Central memory CD8-positive, alpha-beta T cell (primary cell): ENCODE measurements at regions not wholly inside any gene's neighbourhood (a gene's known extent, or its start where the extent isn't known, plus 50 kb on each side); places are given as distances from the start of the nearest gene placed in this dataset.

Experiments
- ATAC-seq: fragments of 150-1000 bp; cut with Tn5 transposase; replicated peaks from 2 replicates; pipeline ENCODE4 v1.10.0; 2022; ENCODE audit warnings: mild to moderate bottlenecking, moderate FRiP score, moderate number of reproducible peaks; ENCODE audit not compliant: poor library complexity, severe bottlenecking; ENCODE audit errors: extremely low read depth
- DNase-seq, 2 donors: peaks; one replicate each; pipeline ENCODE4 v3.0.0; 2021; ENCODE audit warnings: low spot score in 2 of 2
- H3K27ac Mint-ChIP-seq: one replicate; pipeline ENCODE4 v1.8.0; 2022; ENCODE audit warnings: low read depth, mild to moderate bottlenecking, moderate library complexity, mixed read lengths
- H3K27me3 Mint-ChIP-seq: one replicate; pipeline ENCODE4 v1.8.0; 2022; ENCODE audit warnings: mixed read lengths
- H3K36me3 Mint-ChIP-seq: one replicate; pipeline ENCODE4 v1.8.0; 2022; ENCODE audit warnings: mild to moderate bottlenecking, moderate library complexity, mixed read lengths; ENCODE audit not compliant: insufficient read depth
- H3K4me1 Mint-ChIP-seq: one replicate; pipeline ENCODE4 v1.8.0; 2022; ENCODE audit warnings: mixed read lengths
- H3K4me3 Mint-ChIP-seq: one replicate; pipeline ENCODE4 v1.8.0; 2022; ENCODE audit warnings: mild to moderate bottlenecking, moderate library complexity, mixed read lengths
- H3K9me3 Mint-ChIP-seq: one replicate; pipeline ENCODE4 v1.8.0; 2022; ENCODE audit warnings: mixed read lengths

DNA sequence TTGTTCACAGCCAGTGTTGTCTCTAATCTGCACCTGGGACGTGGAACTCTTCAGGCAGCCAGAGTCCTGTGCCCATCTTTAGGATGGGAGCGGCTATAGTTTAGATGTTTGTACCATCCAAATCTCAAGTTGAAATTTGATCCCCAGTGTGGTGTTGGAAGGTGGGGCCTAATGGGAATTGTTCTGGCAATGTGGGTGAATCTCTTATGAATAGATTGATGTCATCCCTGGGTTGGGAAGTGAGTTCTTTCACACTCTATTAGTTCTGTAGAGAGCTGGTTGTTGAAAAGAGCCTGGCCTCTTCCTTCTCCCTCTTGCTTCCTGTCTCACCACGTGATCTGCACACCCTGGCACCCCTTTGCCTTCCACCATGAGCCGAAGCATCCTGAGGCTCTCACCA lies 300.9 kb downstream of the TXNL1 start:
- Mint-ChIP-seq H3K27me3 (no peaks in the 10 kb centered on the region), H3K4me3 (no peak overlapping the region), H3K36me3 (no peaks in the 10 kb centered on the region), H3K4me1 (no peaks in the 10 kb centered on the region), H3K9me3 (peaks cover 14% of the 10 kb centered on the region), H3K27ac (no peak overlapping the region)
- ATAC-seq (no peak), DNase-seq (no peak)

DNA sequence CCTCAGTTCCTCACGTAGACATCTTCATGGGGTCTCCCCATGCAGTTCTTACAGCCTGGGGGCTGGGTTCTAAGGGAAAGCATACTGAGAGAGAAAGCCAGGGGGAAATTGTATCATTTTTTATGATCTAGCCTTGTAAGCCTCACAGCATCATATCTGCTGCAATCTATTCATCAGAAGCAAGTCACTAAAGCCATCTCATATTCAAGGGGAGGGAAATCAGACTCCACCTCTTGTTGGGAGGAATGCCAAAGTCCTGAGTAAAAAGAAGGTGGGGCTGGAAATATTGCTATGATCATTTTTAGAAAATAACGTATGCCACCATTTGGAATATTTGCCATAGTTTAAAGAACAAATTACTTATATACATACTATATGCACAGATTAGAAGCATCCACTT lies 304.6 kb downstream of the TXNL1 start:
- H3K27me3 Mint-ChIP-seq, result no peaks in the 10 kb centered on the region
- ATAC-seq, result no peak
- H3K4me1 Mint-ChIP-seq, result no peaks in the 10 kb centered on the region
- H3K27ac Mint-ChIP-seq, result no peak overlapping the region
- no peaks in the 10 kb centered on the region for H3K9me3 Mint-ChIP-seq
- H3K36me3 Mint-ChIP-seq, result no peaks in the 10 kb centered on the region
- DNase-seq, result no peak
- H3K4me3 Mint-ChIP-seq, result no peak overlapping the region

DNA sequence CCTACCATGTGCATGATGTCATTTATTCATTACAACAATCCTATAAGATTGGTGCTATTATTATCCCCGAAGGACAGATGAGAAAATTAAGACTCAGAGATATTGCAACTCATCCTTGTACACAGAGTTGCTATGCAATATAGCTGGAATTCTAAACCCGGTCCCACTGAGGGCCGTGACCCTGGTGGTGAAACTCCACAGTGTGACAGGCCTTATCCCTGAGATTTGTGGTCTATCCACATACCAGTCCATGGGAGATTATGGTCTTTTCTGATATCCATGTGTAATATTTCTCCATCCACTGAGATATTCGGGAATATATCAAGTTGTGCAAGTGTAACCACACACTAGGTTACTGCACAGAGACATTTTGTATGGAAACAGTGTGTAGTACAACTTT lies 305.2 kb downstream of the TXNL1 start:
- no peak for ATAC-seq
- no peaks in the 10 kb centered on the region for H3K36me3 Mint-ChIP-seq
- H3K27me3 Mint-ChIP-seq, result no peaks in the 10 kb centered on the region
- DNase-seq, result no peak
- no peaks in the 10 kb centered on the region for H3K4me1 Mint-ChIP-seq
- no peak overlapping the region for H3K27ac Mint-ChIP-seq
- no peaks in the 10 kb centered on the region for H3K9me3 Mint-ChIP-seq
- H3K4me3 Mint-ChIP-seq, result no peak overlapping the region

DNA sequence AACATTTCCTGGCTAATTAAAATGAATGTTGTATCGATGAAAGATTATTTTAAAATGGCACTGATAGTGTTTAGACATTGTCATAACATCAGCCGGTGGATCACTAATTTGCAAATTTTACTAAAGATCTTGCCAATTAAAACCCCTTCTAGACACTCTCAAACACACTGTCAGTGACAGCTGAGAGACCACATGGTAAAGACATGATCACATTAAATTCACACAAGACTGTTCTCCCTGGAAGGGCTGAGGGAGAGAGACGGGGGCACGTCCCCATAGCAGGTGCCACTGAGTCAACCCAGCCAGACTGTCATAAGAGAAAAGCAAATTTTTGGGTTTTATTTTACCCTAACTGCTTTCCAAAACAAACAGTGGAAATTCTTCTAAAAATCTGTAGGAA lies 306.0 kb downstream of the TXNL1 start:
- no peak for ATAC-seq
- H3K4me3 Mint-ChIP-seq, result no peak overlapping the region
- H3K36me3 Mint-ChIP-seq, result no peaks in the 10 kb centered on the region
- no peaks in the 10 kb centered on the region for H3K4me1 Mint-ChIP-seq
- no peak overlapping the region for H3K27ac Mint-ChIP-seq
- DNase-seq, result no peak
- H3K27me3 Mint-ChIP-seq, result no peaks in the 10 kb centered on the region
- no peaks in the 10 kb centered on the region for H3K9me3 Mint-ChIP-seq

DNA sequence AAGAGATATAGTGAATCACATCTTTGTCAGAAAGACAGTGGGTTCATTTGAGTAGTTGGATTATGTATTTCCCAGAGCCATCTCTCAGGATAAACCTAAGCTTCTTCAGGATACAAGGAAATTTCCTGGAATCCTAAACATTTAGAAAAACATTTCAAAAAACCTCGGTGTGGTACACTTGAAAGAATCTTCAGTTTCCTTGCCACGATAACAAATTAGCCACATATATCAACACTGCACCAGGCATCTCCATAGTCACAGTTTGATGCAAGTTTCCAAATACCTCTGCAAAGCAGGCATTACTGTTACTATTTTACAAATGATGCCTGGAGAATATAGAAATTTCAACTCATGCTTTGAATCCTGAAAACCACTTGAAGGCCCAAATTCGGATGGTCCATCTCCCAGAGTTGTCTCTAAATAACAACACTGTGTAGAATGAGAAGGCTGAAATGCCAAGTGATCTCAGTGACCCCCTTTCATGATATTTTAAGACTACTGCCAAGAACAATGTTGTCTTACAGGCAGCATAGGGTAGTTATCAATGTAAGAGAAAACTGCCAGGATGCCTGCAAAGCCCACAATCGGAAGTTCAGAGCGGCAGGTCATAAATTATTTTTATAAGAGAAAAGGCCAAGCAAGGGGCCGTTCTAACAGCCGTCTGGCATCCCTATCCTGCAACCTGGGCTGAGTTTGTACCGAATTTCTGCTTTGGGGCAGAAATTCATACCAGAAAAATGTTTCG lies 307.9 kb downstream of the TXNL1 start:
- DNase-seq (no peak), ATAC-seq (no peak)
- H3K27ac Mint-ChIP-seq, result no peak overlapping the region
- no peaks in the 10 kb centered on the region for H3K36me3 Mint-ChIP-seq
- H3K27me3 Mint-ChIP-seq, result no peaks in the 10 kb centered on the region
- no peak overlapping the region for H3K4me3 Mint-ChIP-seq
- H3K4me1 Mint-ChIP-seq, result no peaks in the 10 kb centered on the region
- H3K9me3 Mint-ChIP-seq, result no peaks in the 10 kb centered on the region

DNA sequence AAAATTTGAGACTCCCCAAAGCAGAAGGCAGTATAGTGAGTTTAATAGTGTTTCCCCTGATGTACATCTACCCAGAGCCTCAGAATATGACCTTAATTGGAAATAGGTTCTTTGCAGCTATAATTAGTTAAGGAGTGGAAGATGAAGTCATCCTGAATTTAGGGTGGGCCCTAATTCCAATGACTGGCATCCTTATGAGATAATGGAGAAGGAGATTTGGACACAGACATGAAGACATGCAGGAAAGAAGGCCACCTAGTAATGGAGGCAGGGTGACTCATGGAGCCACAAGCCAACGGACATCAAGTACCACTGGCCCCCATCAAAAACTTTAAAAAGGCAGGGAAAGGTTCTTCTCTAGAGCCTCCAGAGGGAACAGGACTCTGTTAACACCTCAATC lies 308.9 kb downstream of the TXNL1 start:
- H3K9me3 Mint-ChIP-seq, result no peaks in the 10 kb centered on the region
- no peak overlapping the region for H3K4me3 Mint-ChIP-seq
- H3K27me3 Mint-ChIP-seq, result no peaks in the 10 kb centered on the region
- ATAC-seq (no peak), DNase-seq (no peak)
- H3K27ac Mint-ChIP-seq, result no peak overlapping the region
- no peaks in the 10 kb centered on the region for H3K36me3 Mint-ChIP-seq
- H3K4me1 Mint-ChIP-seq, result no peaks in the 10 kb centered on the region

DNA sequence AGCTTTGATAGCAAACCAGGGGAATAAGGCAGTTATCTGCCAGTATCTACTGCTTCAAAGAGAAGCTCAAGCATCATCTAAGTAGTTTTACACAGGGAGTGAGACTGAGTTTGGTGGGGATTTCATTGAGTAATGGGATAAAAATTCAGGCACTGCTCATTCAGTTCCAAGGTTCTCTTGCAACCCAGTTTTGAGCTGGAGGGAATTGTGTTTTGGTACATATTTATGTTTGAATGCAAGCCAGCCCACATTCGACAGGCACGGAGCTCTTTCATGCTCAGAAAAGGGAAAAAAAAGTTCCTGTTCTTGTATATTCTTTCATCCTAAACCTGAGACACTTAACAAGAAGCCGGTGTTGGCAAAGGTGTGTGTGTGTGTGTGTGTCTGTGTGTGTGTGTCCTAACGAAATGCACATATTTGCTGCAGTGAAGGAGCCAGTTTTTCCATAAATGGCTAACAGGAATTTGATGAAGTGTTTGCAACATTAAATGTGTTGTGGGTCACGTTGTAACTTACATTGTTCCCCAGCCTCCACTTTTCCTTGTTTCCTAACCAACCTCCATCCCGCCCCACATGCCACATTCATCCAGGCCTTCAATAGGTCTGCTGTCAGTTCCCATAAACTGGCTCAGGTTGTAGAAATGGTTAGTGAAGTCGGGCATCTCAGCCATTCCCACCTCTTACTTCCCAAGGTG lies 311.1 kb downstream of the TXNL1 start:
- H3K4me3 Mint-ChIP-seq, result no peak overlapping the region
- H3K4me1 Mint-ChIP-seq, result no peaks in the 10 kb centered on the region
- no peaks in the 10 kb centered on the region for H3K36me3 Mint-ChIP-seq
- no peaks in the 10 kb centered on the region for H3K27me3 Mint-ChIP-seq
- ATAC-seq, result no peak
- no peak overlapping the region for H3K27ac Mint-ChIP-seq
- no peak for DNase-seq
- H3K9me3 Mint-ChIP-seq, result no peaks in the 10 kb centered on the region

DNA sequence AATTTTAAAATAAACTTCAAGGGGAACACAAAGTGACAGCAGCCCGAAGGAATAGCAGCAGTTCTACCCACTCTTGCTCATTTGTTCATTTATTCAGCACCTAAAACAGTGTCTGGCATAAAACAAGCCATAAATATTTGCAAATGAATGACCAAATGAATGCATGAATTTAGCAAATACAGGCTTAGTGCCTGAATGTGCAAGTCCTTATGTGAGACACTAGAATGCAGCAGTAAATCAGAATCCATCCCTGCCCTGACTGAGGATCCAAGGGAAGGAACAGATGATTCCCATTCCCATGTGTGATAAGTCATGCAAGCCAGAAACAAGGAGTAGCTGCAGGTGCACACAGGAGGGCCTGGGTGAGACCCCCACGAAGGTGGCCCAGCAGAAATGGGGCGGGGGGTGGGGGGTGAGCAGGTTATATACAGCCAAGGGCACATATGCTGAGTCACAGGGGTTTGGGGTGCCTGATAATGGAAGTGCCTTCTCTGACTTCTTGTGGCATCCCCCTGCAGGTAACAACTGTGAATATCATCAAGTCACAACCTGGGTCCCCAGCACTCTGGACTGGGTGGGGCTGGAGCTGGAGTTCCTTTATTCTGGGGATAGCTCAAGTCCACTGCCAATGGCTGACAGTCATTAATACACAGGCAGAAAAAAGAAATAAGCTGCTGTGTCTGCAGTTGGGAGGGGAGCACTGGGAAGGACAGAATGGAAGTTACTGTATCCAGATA lies 311.9 kb downstream of the TXNL1 start:
- Mint-ChIP-seq H3K9me3 (no peaks in the 10 kb centered on the region), H3K4me3 (no peak overlapping the region), H3K27ac (no peak overlapping the region), H3K4me1 (no peaks in the 10 kb centered on the region), H3K27me3 (no peaks in the 10 kb centered on the region), H3K36me3 (no peaks in the 10 kb centered on the region)
- ATAC-seq (no peak), DNase-seq (no peak)

DNA sequence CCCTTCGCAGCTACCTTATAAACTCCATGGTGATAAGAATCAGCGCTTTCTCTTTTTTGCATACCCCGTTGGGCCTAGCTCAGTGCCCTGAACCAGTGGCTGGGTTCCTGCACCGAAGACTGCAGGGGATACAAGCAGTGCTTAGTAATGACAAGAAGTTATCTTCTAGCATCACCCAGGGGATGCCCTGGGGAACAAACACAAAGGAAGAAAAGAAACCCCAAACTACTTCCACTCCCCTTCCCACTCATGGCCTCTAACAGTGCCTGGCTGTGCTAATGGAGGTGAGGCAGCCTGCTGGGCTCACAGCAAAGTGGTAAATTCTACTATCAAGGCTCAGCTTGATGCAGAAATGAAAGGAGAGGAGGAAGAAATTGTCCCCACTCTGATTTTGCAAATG lies 314.7 kb downstream of the TXNL1 start:
- Mint-ChIP-seq H3K4me3 (no peak overlapping the region), H3K9me3 (no peaks in the 10 kb centered on the region), H3K36me3 (no peaks in the 10 kb centered on the region), H3K27ac (no peak overlapping the region), H3K27me3 (peaks cover under 1% of the 10 kb centered on the region), H3K4me1 (no peaks in the 10 kb centered on the region)
- ATAC-seq (no peak), DNase-seq (no peak)

DNA sequence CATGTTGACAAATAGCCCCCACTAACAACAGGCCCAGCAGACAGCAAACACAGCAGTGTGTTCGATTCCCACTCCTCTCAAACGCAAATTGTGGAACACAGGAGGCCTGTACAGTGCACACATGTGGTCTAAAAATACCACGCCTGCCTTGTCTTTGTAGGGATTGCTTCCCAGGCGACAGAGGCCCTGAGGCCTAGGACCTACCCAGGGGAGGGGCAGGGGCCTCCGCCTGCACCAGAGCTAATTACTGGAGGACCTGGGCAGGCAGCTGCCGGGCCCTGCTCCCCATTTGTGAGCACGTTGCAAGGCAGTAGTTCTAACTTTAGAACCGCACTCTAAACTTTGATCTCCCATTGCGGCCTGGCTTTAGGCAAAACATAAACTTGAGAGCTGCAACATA lies 316.0 kb downstream of the TXNL1 start:
- Mint-ChIP-seq H3K4me1 (no peaks in the 10 kb centered on the region), H3K36me3 (no peaks in the 10 kb centered on the region), H3K27me3 (peaks cover 8% of the 10 kb centered on the region), H3K4me3 (no peak overlapping the region), H3K9me3 (no peaks in the 10 kb centered on the region), H3K27ac (no peak overlapping the region)
- no peak for ATAC-seq
- DNase-seq, result no peak

DNA sequence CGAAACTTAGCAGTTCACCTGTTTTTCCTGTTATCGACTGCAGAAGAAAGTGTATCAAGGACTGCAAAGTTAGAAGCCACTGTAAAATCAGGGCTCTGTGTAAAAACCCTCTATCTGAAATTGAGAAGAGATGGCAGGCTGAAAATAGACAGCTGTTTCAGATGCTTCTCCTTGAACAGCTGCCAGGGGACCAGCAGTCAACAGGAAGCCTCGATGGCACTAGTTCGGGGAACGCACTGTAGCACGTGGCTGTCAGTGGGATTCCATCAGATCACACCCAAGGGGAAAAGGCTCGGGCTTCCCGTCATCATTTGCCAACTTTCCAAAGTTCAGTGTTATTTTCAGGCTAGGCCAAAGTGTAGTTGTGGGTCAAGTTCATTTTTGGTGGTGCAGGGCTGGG lies 316.9 kb downstream of the TXNL1 start:
- Mint-ChIP-seq H3K27ac (no peak overlapping the region), H3K27me3 (peaks cover 8% of the 10 kb centered on the region), H3K4me3 (no peak overlapping the region), H3K36me3 (no peaks in the 10 kb centered on the region), H3K9me3 (no peaks in the 10 kb centered on the region), H3K4me1 (no peaks in the 10 kb centered on the region)
- ATAC-seq (no peak), DNase-seq (no peak)

DNA sequence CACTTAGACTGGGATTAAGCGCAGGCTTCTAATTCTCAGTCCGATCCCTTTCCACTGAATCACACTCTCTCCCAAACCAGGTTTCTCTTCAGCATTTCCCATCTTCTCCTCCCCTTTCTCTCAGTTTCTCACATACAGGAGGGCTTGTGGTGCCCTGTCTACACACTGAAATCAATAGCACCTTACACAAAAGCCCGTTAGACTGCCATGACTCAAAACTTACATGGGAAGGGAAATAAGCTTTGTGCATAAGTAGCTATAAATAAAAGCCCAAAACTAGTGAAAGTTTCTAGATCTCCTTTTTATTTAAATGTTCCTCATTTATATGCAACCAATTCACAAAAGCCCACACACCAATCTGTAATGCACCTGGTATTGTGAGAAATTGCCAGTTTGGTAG lies 318.4 kb downstream of the TXNL1 start:
- no peak overlapping the region for H3K4me3 Mint-ChIP-seq
- no peaks in the 10 kb centered on the region for H3K36me3 Mint-ChIP-seq
- no peak overlapping the region for H3K27ac Mint-ChIP-seq

DNA sequence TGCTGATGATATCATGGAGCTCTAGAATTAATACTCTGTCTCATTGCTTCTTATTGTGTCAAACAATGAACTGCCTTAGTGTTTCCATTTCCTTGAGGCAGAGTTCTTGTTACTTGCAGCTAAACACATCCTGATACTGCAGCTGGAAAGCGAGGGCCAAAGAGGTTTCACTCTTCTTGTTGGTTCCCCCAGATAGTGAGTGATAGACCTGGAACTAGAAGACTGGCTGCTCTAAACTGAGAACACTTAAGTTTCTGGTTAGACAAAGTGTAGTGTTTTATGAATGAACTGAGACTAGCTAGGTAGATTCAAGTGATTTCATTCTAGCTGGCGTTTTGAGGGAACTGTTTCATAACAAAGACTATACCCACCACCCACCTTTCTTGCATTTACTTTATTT lies 321.7 kb downstream of the TXNL1 start:
- no peak overlapping the region for H3K27ac Mint-ChIP-seq

More for the DNA sequence above, 318.4 kb downstream of the TXNL1 start:
- H3K27me3 Mint-ChIP-seq, result peaks cover 8% of the 10 kb centered on the region
- no peaks in the 10 kb centered on the region for H3K9me3 Mint-ChIP-seq
- no peaks in the 10 kb centered on the region for H3K4me1 Mint-ChIP-seq
- no peak for ATAC-seq
- DNase-seq, result no peak

More for the DNA sequence above, 321.7 kb downstream of the TXNL1 start:
- H3K36me3 Mint-ChIP-seq, result no peaks in the 10 kb centered on the region
- H3K9me3 Mint-ChIP-seq, result peaks cover 7% of the 10 kb centered on the region
- H3K4me3 Mint-ChIP-seq, result no peak overlapping the region
- peaks cover 8% of the 10 kb centered on the region for H3K27me3 Mint-ChIP-seq
- H3K4me1 Mint-ChIP-seq, result no peaks in the 10 kb centered on the region
- DNase-seq (no peak), ATAC-seq (no peak)
